Smooth muscle cell (in vitro differentiated cells): ENCODE measurements at regions not wholly inside any gene's neighbourhood (a gene's known extent, or its start where the extent isn't known, plus 50 kb on each side); places are given as distances from the start of the nearest gene placed in this dataset.

Source experiments
- DNase-seq: peaks from one replicate; lab custom pipeline; 2025; ENCODE audit not compliant: unreplicated experiment; lab: John Stamatoyannopoulos, UW
- H2AFZ ChIP-seq: fragments of 200-600 bp; sonication (generic); 2 replicates; pipeline ENCODE4 v1.6.0; 2016; ENCODE audit warnings: antibody characterized with exemption, low read depth, mild to moderate bottlenecking
- H3F3A ChIP-seq: fragments of 200-600 bp; sonication (generic); 2 replicates; pipeline ENCODE4 v1.6.0; 2017; ENCODE audit warnings: antibody characterized with exemption, low read depth
- H3K27ac ChIP-seq: fragments of 200-600 bp; sonication (generic); 2 replicates; pipeline ENCODE4 v1.5.1; 2016; ENCODE audit warnings: low read depth, mild to moderate bottlenecking
- H3K27me3 ChIP-seq: fragments of 200-600 bp; sonication (generic); 2 replicates; pipeline ENCODE4 v1.6.1; 2016; ENCODE audit warnings: low read depth, mild to moderate bottlenecking
- H3K36me3 ChIP-seq: fragments of 200-600 bp; sonication (generic); 2 replicates; pipeline ENCODE4 v1.5.1; 2016; ENCODE audit warnings: low read depth
- H3K4me1 ChIP-seq: fragments of 200-600 bp; sonication (generic); 2 replicates; pipeline ENCODE4 v1.5.1; 2016; ENCODE audit warnings: low read depth
- H3K4me2 ChIP-seq: fragments of 200-600 bp; sonication (generic); 2 replicates; pipeline ENCODE4 v1.6.0; 2016; ENCODE audit warnings: mild to moderate bottlenecking
- H3K4me3 ChIP-seq: fragments of 200-600 bp; sonication (generic); 2 replicates; pipeline ENCODE4 v1.5.1; 2016; ENCODE audit warnings: mild to moderate bottlenecking
- H3K79me2 ChIP-seq: fragments of 200-600 bp; sonication (generic); 2 replicates; pipeline ENCODE4 v1.6.0; 2016; ENCODE audit warnings: low read depth, mild to moderate bottlenecking
- H3K9ac ChIP-seq: fragments of 200-600 bp; sonication (generic); 2 replicates; pipeline ENCODE4 v1.6.0; 2016; ENCODE audit warnings: low read depth
- H3K9me3 ChIP-seq: fragments of 200-600 bp; sonication (generic); replicated peaks from 2 replicates; pipeline ENCODE4 v1.5.1; 2016; ENCODE audit warnings: low read depth
- H4K20me1 ChIP-seq: fragments of 200-600 bp; sonication (generic); 2 replicates; pipeline ENCODE4 v1.6.0; 2016; ENCODE audit warnings: low read depth
- WGBS: methylation state at CpG from one replicate; pipeline ENCODE4 v1.1.7; 2016; ENCODE audit warnings: low lambda C conversion rate; 5-methylcytosine and 5-hydroxymethylcytosine counted together
- TF ChIP-seq, protein P1 (sequence below): fragments of 200-600 bp; sonication (generic); IDR thresholded peaks from 2 replicates; pipeline ENCODE4 v1.5.1; 2017; ENCODE audit warnings: borderline replicate concordance, mild to moderate bottlenecking, antibody characterized with exemption; ENCODE audit not compliant: insufficient read depth, poor library complexity, severe bottlenecking

DNA sequence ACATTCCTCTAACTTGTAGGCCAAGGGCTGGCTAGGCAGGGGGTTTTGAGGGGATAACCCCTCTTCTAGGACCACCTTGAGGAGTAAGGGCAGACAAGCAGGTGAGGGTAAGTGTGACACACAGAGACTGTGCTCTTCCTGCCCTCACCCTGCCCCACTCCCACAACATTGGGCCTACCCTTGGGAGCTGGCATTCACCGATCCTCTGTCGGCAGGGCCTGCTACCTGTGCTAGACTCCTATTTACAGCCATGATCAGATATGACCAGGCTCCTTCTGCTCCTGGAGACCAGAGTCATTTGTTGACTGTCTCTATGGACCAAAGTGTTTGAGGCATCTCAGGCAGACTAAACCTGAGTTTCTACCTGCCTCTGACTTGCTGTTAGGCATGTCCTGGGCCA is 68.3 kb downstream of the SYF2 start:
- H3K27ac ChIP-seq = no peak overlapping the region
- no peaks in the 10 kb centered on the region for H3K36me3 ChIP-seq
- no peak overlapping the region for H3K4me2 ChIP-seq
- H3K9ac ChIP-seq = no peak overlapping the region
- DNase-seq = no peak
- H3K4me3 ChIP-seq = no peak overlapping the region
- no peak overlapping the region for H2AFZ ChIP-seq
- H3F3A ChIP-seq = no peaks in the 10 kb centered on the region
- no peaks in the 10 kb centered on the region for H4K20me1 ChIP-seq
- no peaks in the 10 kb centered on the region for H3K9me3 ChIP-seq
- peaks cover 5% of the 10 kb centered on the region for H3K4me1 ChIP-seq
- 97% methylated on average over 2 of the region's 2 CpGs for WGBS
- H3K27me3 ChIP-seq = peaks cover 10% of the 10 kb centered on the region
- H3K79me2 ChIP-seq = no peaks in the 10 kb centered on the region
- TF ChIP-seq, protein P1, sequence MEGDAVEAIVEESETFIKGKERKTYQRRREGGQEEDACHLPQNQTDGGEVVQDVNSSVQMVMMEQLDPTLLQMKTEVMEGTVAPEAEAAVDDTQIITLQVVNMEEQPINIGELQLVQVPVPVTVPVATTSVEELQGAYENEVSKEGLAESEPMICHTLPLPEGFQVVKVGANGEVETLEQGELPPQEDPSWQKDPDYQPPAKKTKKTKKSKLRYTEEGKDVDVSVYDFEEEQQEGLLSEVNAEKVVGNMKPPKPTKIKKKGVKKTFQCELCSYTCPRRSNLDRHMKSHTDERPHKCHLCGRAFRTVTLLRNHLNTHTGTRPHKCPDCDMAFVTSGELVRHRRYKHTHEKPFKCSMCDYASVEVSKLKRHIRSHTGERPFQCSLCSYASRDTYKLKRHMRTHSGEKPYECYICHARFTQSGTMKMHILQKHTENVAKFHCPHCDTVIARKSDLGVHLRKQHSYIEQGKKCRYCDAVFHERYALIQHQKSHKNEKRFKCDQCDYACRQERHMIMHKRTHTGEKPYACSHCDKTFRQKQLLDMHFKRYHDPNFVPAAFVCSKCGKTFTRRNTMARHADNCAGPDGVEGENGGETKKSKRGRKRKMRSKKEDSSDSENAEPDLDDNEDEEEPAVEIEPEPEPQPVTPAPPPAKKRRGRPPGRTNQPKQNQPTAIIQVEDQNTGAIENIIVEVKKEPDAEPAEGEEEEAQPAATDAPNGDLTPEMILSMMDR = no peak

DNA sequence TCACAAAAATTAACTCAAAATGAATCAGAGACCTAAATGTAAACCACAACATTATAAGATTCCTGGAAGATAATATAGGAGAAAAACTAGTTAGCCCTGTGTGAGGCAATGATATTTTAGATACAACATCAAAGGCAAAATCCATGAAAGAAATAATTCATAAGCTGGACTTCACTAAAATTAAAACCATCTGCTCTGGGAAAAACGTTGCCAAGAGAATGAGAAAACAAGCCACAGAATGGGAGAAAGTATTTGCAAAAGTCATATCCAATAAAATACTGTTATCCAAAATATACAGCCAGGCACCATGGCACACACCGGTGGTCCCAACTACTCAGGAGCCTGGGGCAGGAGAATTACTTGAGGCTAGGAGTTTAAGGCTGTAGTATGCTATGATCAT is 70.3 kb downstream of the SYF2 start:
- H3K9ac ChIP-seq = no peak overlapping the region
- H3K4me3 ChIP-seq = no peak overlapping the region
- H3K4me2 ChIP-seq = no peak overlapping the region
- no peaks in the 10 kb centered on the region for H3F3A ChIP-seq
- peaks cover 10% of the 10 kb centered on the region for H3K27me3 ChIP-seq
- H4K20me1 ChIP-seq = no peaks in the 10 kb centered on the region
- TF ChIP-seq, protein P1 = no peak
- H2AFZ ChIP-seq = no peak overlapping the region
- no peak for DNase-seq
- WGBS = 12% methylated on average over 2 of the region's 2 CpGs
- no peaks in the 10 kb centered on the region for H3K36me3 ChIP-seq
- no peaks in the 10 kb centered on the region for H3K4me1 ChIP-seq
- H3K27ac ChIP-seq = no peak overlapping the region
- H3K9me3 ChIP-seq = no peaks in the 10 kb centered on the region
- H3K79me2 ChIP-seq = no peaks in the 10 kb centered on the region

DNA sequence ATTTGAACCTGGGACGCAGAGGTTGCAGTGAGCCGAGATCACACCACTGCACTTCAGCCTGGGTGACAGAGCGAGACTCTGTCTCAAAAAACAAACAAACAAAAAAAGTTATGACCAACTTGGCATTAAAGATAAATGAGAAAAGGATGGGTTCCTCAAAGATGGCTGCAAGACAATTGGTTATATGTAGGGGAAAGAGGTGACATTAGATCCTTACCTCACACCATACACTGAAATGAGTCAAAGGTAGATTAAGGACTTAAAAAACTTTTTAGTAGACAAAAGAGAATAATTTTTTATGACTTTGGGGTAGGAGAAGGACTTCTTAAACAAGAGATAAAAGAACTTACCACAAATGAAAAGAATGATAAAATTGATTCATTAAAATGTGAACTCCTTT is 74.5 kb downstream of the SYF2 start:
- 97% methylated on average over 3 of the region's 3 CpGs for WGBS
- no peak overlapping the region for H3K27ac ChIP-seq
- TF ChIP-seq, protein P1 = no peak
- peaks cover 10% of the 10 kb centered on the region for H3K27me3 ChIP-seq
- no peaks in the 10 kb centered on the region for H3K9me3 ChIP-seq
- H4K20me1 ChIP-seq = no peaks in the 10 kb centered on the region
- H3K9ac ChIP-seq = no peak overlapping the region
- H2AFZ ChIP-seq = no peak overlapping the region
- DNase-seq = no peak
- H3K36me3 ChIP-seq = no peaks in the 10 kb centered on the region
- H3K4me1 ChIP-seq = no peaks in the 10 kb centered on the region
- H3K4me3 ChIP-seq = no peak overlapping the region
- H3K79me2 ChIP-seq = no peaks in the 10 kb centered on the region
- H3F3A ChIP-seq = no peaks in the 10 kb centered on the region
- no peak overlapping the region for H3K4me2 ChIP-seq

DNA sequence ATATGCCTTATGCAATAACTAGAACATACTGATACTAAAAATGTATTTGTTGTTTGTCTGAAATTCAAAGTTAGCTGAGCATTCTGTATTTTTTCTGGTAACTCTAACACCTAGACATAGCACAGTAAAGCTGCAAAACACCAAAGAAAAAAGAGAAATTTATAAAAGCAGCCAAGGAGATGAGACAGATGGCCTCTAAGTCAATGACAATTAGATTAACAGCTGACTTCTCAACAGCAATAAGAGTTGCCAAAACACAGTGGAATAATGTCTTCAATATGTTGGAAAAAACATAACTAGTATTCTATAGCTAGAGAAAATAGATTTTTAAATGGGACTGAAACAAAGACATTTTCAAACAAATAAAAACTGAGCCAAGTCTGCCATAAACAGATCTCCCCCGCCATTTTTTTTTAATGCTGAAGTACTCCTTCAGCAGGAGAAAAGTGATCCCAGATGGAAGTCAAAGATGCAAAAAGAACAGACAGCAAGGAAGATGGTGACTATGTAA is 81.3 kb downstream of the SYF2 start:
- H3K36me3 ChIP-seq = no peaks in the 10 kb centered on the region
- no peaks in the 10 kb centered on the region for H3K4me1 ChIP-seq
- 96% methylated on average over 1 of the region's 1 CpG for WGBS

More for the DNA sequence above, 81.3 kb downstream of the SYF2 start:
- H3K4me3 ChIP-seq = no peak overlapping the region
- no peak overlapping the region for H2AFZ ChIP-seq
- no peak overlapping the region for H3K27ac ChIP-seq
- no peaks in the 10 kb centered on the region for H3K27me3 ChIP-seq
- TF ChIP-seq, protein P1 = no peak
- no peaks in the 10 kb centered on the region for H3F3A ChIP-seq
- H3K9ac ChIP-seq = no peak overlapping the region
- no peaks in the 10 kb centered on the region for H4K20me1 ChIP-seq
- H3K9me3 ChIP-seq = no peaks in the 10 kb centered on the region
- H3K4me2 ChIP-seq = no peak overlapping the region
- DNase-seq = no peak
- H3K79me2 ChIP-seq = no peaks in the 10 kb centered on the region
